GM12874 (cell line): ENCODE measurements at regions not wholly inside any gene's neighbourhood (a gene's known extent, or its start where the extent isn't known, plus 50 kb on each side); places are given as distances from the start of the nearest gene placed in this dataset.

ENCODE experiments used
- CTCF ChIP-seq: IDR thresholded peaks from 2 replicates; pipeline ENCODE4 v1.5.1; 2011; ENCODE audit warnings: low read depth, mild to moderate bottlenecking, control low read depth, low read length, moderate library complexity; ENCODE audit not compliant: insufficient read depth

GRCh38 chr14:104302794-104303405 lies 164.5 kb downstream of the KIF26A start:
- no peak for TF ChIP-seq CTCF

- no peak for TF ChIP-seq CTCF
Measured at GRCh38 chr14:104303705-104304425, 165.5 kb downstream of the KIF26A start.

GRCh38 chr14:104304451-104305351 lies 166.3 kb downstream of the KIF26A start:
- no peak for TF ChIP-seq CTCF

GRCh38 chr14:104305511-104306449 lies 167.4 kb downstream of the KIF26A start:
- TF ChIP-seq CTCF = no peak

- no peak for TF ChIP-seq CTCF
Measured at GRCh38 chr14:104306450-104307040, 168.2 kb downstream of the KIF26A start.

GRCh38 chr14:104307246-104307626 lies 168.8 kb downstream of the KIF26A start:
- TF ChIP-seq CTCF = no peak
